LNCAP (cell line): ENCODE measurements at regions not wholly inside any gene's neighbourhood (a gene's known extent, or its start where the extent isn't known, plus 50 kb on each side); places are given as distances from the start of the nearest gene placed in this dataset.

Experiments used
- TF ChIP-seq, protein P1 (sequence below): fragments of 450-650 bp; IDR thresholded peaks from 2 replicates; pipeline ENCODE4 v1.5.1; 2017; ENCODE audit warnings: mild to moderate bottlenecking

- TF ChIP-seq, protein P1, sequence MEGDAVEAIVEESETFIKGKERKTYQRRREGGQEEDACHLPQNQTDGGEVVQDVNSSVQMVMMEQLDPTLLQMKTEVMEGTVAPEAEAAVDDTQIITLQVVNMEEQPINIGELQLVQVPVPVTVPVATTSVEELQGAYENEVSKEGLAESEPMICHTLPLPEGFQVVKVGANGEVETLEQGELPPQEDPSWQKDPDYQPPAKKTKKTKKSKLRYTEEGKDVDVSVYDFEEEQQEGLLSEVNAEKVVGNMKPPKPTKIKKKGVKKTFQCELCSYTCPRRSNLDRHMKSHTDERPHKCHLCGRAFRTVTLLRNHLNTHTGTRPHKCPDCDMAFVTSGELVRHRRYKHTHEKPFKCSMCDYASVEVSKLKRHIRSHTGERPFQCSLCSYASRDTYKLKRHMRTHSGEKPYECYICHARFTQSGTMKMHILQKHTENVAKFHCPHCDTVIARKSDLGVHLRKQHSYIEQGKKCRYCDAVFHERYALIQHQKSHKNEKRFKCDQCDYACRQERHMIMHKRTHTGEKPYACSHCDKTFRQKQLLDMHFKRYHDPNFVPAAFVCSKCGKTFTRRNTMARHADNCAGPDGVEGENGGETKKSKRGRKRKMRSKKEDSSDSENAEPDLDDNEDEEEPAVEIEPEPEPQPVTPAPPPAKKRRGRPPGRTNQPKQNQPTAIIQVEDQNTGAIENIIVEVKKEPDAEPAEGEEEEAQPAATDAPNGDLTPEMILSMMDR, result no peak
Observed at GRCh38 chr9:73680831-73681230, 529.2 kb downstream of the ANXA1 start.

DNA sequence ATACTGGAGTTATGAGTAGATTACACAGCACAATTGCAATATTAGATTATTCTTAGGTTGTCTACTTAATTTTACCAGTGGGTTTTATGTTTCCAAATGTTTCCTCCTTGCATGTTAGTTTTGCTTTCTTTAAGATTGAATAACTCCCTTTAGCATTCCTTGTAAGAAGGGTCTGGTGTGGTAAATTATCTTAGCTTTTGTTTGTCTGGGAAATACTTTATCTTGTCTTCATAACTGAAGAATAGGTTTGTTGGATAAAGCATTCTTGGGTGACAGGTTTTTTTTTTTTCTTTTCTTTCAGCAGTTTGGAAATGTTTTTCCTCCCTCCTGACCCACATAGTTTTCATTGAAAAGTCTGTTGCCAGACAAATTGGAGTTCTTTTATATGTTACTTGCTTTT lies 531.1 kb downstream of the ANXA1 start:
- TF ChIP-seq, protein P1, result no peak

GRCh38 chr9:73683862-73684591 lies 532.4 kb downstream of the ANXA1 start:
- TF ChIP-seq, protein P1, result peak; percentile 79

- TF ChIP-seq, protein P1, result no peak
Observed at GRCh38 chr9:73684601-73685000, 532.9 kb downstream of the ANXA1 start.

- TF ChIP-seq, protein P1, result no peak
Observed at GRCh38 chr9:73685786-73686185, 534.1 kb downstream of the ANXA1 start.

- TF ChIP-seq, protein P1, result no peak
Observed at GRCh38 chr9:73689051-73689870, 537.6 kb downstream of the ANXA1 start.

- TF ChIP-seq, protein P1, result no peak
Observed at GRCh38 chr9:73701415-73702057, 549.9 kb downstream of the ANXA1 start.
